M059J (cell line): ENCODE measurements at regions not wholly inside any gene's neighbourhood (a gene's known extent, or its start where the extent isn't known, plus 50 kb on each side); places are given as distances from the start of the nearest gene placed in this dataset.

Source experiments
- DNase-seq: peaks from one replicate; pipeline ENCODE4 v3.0.0-alpha.2; 2012; ENCODE audit warnings: low read depth

DNA sequence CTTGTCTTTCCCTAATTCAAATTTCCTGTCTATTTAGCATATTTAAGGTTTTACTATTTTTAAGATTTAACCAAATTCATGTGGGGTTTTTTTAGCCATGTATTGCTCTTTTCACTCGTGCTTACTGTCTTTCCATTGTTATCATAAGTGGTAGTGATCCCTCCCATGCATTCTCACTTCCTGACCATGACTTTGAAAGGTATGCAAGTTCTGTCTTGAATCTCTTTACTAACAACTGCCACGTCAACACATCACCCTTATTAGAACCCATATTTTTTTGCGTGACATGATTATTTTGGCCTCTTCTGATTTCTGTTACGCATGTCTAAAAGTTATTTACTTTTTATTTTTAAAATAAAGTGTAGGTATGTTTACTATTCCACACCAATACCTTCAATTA lies 94.7 kb upstream of the CDH6 start:
- DNase-seq = no peak

- DNase-seq = no peak
These were observed 95.6 kb upstream of the CDH6 start for GRCh38 chr5:31097851-31098250.

- DNase-seq = peak; percentile 48
These were observed 97.1 kb upstream of the CDH6 start for GRCh38 chr5:31096238-31096865.

- DNase-seq = no peak
These were observed 97.7 kb upstream of the CDH6 start for GRCh38 chr5:31095796-31096195.

DNA sequence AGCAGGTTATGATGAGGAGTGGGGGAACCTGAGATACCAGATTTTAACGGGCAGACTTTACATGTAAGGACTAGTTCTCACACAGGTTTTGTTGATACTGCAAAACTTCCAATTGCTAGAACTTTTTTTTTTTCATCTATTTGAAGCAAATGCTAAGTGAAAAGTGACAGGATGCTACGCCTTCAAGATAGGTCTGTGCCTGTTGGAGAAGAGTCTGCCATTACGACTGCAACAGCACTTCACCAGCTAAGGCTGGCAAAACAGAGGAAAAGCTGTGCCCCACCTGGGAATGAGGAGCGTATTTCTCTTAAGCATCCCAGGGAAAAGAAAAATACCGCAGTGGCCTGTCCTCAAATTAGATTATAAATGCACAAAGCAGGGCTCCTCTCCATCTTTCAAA lies 102.0 kb upstream of the CDH6 start:
- no peak for DNase-seq

- DNase-seq = no peak
These were observed 103.0 kb upstream of the CDH6 start for GRCh38 chr5:31090467-31090866.

GRCh38 chr5:31086839-31087415 lies 106.6 kb upstream of the CDH6 start:
- DNase-seq = no peak

GRCh38 chr5:31084871-31085270 lies 108.6 kb upstream of the CDH6 start:
- DNase-seq = no peak

- DNase-seq = no peak
These were observed 110.1 kb upstream of the CDH6 start for GRCh38 chr5:31083364-31083763.

DNA sequence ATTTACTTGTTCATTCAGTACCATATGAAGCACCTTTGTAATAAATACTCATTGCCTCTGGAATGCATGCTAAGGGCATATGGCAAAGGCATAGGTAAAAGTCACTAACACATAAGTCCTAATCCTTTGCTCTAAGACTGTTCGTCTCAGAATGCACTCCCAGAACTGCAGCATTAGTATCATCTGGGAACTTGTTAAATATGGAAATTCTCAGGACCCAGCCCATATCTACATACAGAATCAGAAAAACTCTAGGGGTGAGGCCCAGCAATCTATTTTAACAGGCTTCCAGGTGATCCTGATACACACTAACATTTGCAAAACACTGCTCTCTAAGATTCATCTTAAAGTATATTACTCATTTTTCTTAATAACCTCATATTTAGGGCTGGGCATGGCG lies 113.8 kb upstream of the CDH6 start:
- no peak for DNase-seq

DNA sequence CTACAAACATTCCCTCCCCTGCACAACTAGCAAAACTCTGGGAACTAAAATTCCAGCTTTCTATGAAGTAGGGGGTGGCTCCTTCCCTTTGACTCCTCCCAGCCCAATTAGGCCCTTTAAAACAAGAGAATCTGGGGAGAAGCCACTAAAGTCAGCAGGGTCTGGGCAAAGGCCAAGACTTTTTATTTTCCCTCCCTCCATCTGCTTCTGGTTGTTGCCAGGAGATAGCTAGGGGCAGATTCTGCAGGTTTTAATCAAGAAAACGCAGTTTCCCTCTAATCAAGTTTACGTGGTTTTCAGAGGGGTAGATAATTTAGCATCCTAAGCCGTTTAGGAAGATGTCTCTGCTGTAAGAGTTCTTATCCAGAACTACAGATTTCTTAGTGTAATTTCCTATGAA lies 114.5 kb upstream of the CDH6 start:
- DNase-seq = no peak

GRCh38 chr5:31075981-31076380 lies 117.5 kb upstream of the CDH6 start:
- DNase-seq = no peak

GRCh38 chr5:31068287-31068686 lies 125.2 kb upstream of the CDH6 start:
- DNase-seq = no peak

- no peak for DNase-seq
These were observed 126.7 kb upstream of the CDH6 start for GRCh38 chr5:31066655-31067328.

DNA sequence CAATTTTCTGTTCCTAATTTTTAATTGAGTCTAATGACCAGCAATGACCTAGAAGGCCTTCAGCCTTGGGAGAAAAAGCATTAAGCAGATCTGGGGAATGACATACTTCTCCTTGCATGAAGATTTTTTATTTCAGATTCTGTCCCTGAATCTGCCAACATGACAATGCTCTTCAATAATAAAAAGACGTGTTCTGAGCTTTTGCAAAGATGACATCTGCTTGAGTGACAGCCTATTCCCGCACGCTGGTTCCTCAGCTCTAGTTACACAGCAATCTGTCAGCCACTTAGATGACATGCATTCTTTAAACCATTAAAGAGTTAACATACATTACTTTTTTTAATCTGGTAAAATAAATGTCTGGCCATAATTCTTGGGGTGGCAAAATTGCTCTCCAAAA lies 129.3 kb upstream of the CDH6 start:
- DNase-seq = no peak

DNA sequence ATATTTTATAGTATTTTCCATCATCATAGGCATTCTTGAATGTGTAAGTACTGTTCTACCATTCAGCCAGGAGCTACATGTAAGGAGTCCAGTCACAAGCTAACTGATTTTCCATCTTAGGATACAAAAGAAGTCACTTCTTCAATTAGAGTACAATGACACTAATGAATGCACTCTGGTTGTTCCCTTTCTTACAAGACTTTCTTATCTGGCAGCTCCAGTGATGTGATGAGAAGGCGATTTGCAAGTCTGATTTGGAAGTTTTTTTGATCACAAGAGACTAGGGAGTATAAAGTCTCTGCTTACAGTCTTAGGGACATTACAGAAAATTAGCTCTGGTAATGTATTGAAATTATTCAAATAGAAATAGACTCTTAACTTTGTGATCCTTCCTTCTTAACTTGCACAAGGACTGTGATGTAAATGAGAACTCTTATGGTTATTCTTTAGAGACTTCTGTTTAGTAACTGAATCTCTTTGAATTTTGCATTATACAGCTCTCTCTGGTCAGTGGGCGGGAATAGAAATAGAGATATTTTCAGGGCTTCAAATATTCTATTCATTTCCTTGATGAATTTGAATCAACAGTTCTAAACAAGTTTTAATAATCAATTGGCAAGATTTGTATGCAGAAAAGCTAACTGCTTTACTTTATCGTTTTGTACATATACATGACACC lies 130.4 kb upstream of the CDH6 start:
- no peak for DNase-seq

GRCh38 chr5:31059889-31060288 lies 133.6 kb upstream of the CDH6 start:
- no peak for DNase-seq

GRCh38 chr5:31054453-31054852 lies 139.0 kb upstream of the CDH6 start:
- DNase-seq = no peak

DNA sequence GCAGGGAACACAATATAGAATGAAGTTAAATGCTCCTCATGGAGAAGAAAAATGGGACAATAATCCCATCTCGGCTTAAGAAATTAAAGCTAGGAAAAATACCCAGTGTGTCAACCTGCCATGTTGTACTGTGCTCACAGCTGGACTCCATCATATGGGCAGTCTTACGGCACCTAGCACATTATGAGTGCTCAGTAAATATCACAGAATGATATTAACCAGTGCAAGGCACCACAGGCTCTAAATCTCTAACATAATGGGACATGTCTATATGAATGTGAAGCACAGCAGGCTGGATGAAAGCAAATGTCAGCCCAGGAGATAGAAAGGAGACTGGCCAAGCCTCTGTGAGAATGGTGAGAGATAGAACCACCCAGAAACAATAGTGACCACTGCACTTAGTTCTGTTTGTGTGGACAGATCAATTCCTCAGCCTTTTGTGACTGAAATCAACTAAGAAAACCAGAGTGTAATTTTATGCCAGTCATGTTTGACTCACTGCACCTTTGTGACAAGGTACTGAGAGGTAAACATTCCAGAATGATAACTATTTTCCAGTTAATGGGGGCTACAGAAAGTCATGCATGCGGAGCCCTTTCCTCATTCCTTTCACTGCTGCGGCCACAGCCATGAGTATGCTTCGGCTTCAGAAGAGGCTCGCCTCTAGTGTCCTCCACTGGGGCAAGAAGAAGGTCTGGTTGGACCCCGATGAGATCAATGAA lies 140.4 kb upstream of the CDH6 start:
- no peak for DNase-seq

- DNase-seq = no peak
These were observed 142.2 kb upstream of the CDH6 start for GRCh38 chr5:31051316-31051715.

DNA sequence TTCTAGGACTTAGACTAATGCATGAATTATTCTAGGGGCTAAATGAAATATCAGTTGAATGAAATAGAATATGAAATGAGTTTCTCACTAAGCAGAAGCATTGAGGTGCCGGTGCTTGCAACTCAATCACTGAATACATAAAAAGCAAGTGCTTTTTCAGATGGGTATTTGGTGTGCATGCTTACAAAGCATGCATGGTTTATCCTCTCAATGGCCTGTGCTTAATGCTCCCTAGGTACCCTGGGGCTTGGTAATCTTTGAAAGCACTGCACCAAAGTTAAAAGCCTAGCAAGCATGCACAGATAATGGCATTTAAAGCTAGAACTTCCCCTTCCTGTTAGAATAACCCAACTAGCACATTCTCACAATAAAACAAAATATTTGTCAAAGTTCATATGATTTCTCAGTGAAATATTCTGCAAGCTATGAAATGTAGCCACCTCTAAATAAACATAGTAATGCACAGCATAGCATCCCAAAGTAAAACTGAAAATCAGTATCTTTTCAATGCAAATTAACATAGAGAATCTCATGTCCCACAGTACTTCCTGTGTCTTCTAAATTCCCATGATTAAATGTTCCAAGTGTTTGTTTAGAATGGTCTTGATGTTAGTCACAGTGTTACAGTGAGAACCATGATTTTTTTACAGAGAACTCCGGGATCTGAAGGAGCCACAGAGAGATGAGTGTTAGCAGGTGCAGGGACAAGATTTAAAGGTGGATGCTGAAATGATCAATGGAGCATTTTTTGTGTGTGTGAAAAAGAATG lies 143.4 kb upstream of the CDH6 start:
- no peak for DNase-seq

GRCh38 chr5:31049461-31049860 lies 144.0 kb upstream of the CDH6 start:
- no peak for DNase-seq
